Upper lobe of left lung (tissue), 6 donors: ENCODE measurements at regions not wholly inside any gene's neighbourhood (a gene's known extent, or its start where the extent isn't known, plus 50 kb on each side); places are given as distances from the start of the nearest gene placed in this dataset.

Experiments used
- ATAC-seq, 2 donors: fragments of 200-7000 bp; cut with Tn5 transposase; one replicate each; pipeline ENCODE4 v1.9.1; 2022; ENCODE audit warnings: mild to moderate bottlenecking in 2 of 2, moderate library complexity in 2 of 2; ENCODE audit not compliant: low FRiP score in 2 of 2
- DNase-seq, 2 donors: peaks; one replicate each; pipeline ENCODE4 v3.0.0-alpha.2; 2019 to 2020
- H3K27ac ChIP-seq, 4 donors: fragments of 200-600 bp; sonication (generic); one replicate each; pipeline ENCODE4 v1.5.1; 2016 to 2019
- H3K27me3 ChIP-seq, 4 donors: fragments of 200-600 bp; sonication (generic); one replicate each; pipeline ENCODE4 v1.5.1; 2017 to 2019
- H3K36me3 ChIP-seq, 4 donors: fragments of 200-600 bp; sonication (generic); one replicate each; pipeline ENCODE4 v1.5.1; 2016 to 2019
- H3K4me1 ChIP-seq, 4 donors: fragments of 200-600 bp; sonication (generic); one replicate each; pipeline ENCODE4 v1.5.1; 2018 to 2019
- H3K4me3 ChIP-seq, 4 donors: fragments of 200-600 bp; sonication (generic); one replicate each; pipeline ENCODE4 v1.5.1; 2017 to 2019; ENCODE audit warnings: mild to moderate bottlenecking in 2 of 4, moderate library complexity in 1 of 4
- H3K9me3 ChIP-seq, 4 donors: fragments of 200-600 bp; sonication (generic); one replicate each; pipeline ENCODE4 v1.5.1; 2018 to 2019
- CTCF ChIP-seq, 6 experiments: fragments of 450-650 bp in 4 of 6; fragments of 200-600 bp in 2 of 6; sonication (generic) in 2 of 6; IDR thresholded peaks; one replicate each; pipeline ENCODE4 v1.5.1; 2016 to 2019; ENCODE audit warnings: antibody characterized with exemption in 6 of 6
- EP300 ChIP-seq, 4 donors: sonication (generic); formaldehyde crosslinking; IDR thresholded peaks; one replicate each; pipeline ENCODE4 v1.5.1; 2017; ENCODE audit warnings: antibody characterized with exemption in 4 of 4, control low read depth in 2 of 4
- POLR2A ChIP-seq, 4 donors: fragments of 450-650 bp; IDR thresholded peaks; one replicate each; pipeline ENCODE4 v1.5.1; 2016 to 2017; ENCODE audit warnings: antibody characterized with exemption in 4 of 4, mild to moderate bottlenecking in 2 of 4
- POLR2AphosphoS5 ChIP-seq, 2 donors: sonication (generic); formaldehyde crosslinking; IDR thresholded peaks; one replicate each; pipeline ENCODE4 v1.5.1; 2017; ENCODE audit warnings: antibody characterized with exemption in 2 of 2
- WGBS, 2 donors: methylation state at CpG; one replicate each; pipeline ENCODE4 v1.1.5; 2017 to 2018; 5-methylcytosine and 5-hydroxymethylcytosine counted together
- donor health status: DM: no; HTN: no; CAD: no; lungs with moderate emphysema.
- donor health status: DM: no; HTN: yes; CAD: no; lungs with severe emphysema.

GRCh38 chr9:21552244-21553170 is 70.4 kb upstream of the IFNE start:
- TF ChIP-seq POLR2AphosphoS5 (IDR thresholded peaks at IDR 0.05) (no peak), POLR2A (IDR thresholded peaks at IDR 0.05) (no peak), CTCF (IDR thresholded peaks at IDR 0.05) (no peak), EP300 (IDR thresholded peaks at IDR 0.05) (no peak)
- ATAC-seq (no peak), DNase-seq (no peak)
- Histone ChIP-seq H3K27ac (no peak overlapping the region), H3K36me3 (no peaks in the 10 kb centered on the region), H3K27me3 (peaks cover 0 to 9% (median 2%) of the 10 kb centered on the region in 4 donors), H3K9me3 (no peaks in the 10 kb centered on the region), H3K4me3 (no peak overlapping the region), H3K4me1 (peaks cover 0 to 5% (median 1%) of the 10 kb centered on the region in 4 donors)
- 83 to 87% methylated on average over 3 of the region's 3 CpGs for WGBS, 2 donors

GRCh38 chr9:21553441-21553840 is 71.3 kb upstream of the IFNE start:
- Histone ChIP-seq H3K36me3 (no peaks in the 10 kb centered on the region), H3K27ac (no peak overlapping the region), H3K9me3 (no peaks in the 10 kb centered on the region), H3K27me3 (peaks cover 0 to 9% (median 4%) of the 10 kb centered on the region in 4 donors), H3K4me3 (no peak overlapping the region), H3K4me1 (peaks cover 0 to 5% (median 1%) of the 10 kb centered on the region in 4 donors)
- TF ChIP-seq POLR2A (IDR thresholded peaks at IDR 0.05): no peak
- no peak for TF ChIP-seq EP300 (IDR thresholded peaks at IDR 0.05)
- no peak for TF ChIP-seq POLR2AphosphoS5 (IDR thresholded peaks at IDR 0.05)
- no peak for TF ChIP-seq CTCF (IDR thresholded peaks at IDR 0.05)
- 93 to 95% methylated on average over 3 of the region's 3 CpGs for WGBS, 2 donors
- ATAC-seq (no peak), DNase-seq (no peak)

DNA sequence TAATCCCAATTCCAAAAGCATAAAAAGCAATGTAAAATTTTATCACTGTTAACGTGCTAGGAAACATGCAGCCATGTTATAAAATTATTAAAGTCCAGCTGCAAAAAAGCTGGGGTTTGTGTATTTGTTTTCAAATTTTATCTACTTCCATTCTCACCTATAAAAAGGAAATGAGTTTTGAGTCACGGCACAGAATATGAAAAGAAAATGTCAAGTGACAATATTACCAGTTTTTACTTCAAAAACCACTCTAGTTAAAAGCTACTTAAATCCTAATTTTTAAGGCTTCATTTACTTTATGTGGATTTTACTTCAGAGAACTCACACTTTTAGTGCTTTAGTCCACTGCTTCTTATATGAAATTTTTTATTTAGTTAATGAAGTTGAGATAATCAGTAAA is 72.7 kb upstream of the IFNE start:
- Histone ChIP-seq H3K4me1 (peaks cover 7 to 10% (median 8%) of the 10 kb centered on the region in 4 donors), H3K4me3 (no peak overlapping the region), H3K9me3 (no peaks in the 10 kb centered on the region), H3K27me3 (peaks cover 0 to 22% (median 12%) of the 10 kb centered on the region in 4 donors), H3K27ac (no peak overlapping the region), H3K36me3 (no peaks in the 10 kb centered on the region)
- TF ChIP-seq CTCF (IDR thresholded peaks at IDR 0.05) (no peak), POLR2AphosphoS5 (IDR thresholded peaks at IDR 0.05) (no peak), POLR2A (IDR thresholded peaks at IDR 0.05) (no peak), EP300 (IDR thresholded peaks at IDR 0.05) (no peak)
- no peak for DNase-seq
- 70 to 88% methylated on average over 2 of the region's 2 CpGs for WGBS, 2 donors
- ATAC-seq: no peak

DNA sequence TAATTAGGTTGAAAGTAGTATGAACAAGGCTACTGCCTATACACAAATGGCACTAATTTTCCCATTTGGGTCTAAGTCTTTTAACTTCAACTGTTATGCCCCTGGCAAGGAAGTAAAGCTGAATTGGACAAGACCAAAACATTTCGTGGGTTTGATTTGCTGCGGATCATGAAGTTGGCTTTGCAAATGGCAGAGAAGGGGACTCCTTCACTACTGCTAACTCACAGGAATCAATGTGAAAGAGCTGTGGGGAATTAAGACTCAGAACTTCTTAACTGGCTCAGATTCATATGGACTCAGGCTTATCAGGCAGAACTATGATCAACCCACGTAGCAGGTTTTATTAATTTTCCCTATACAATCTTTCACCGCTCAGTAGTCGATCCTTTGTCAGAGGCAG is 73.8 kb upstream of the IFNE start:
- TF ChIP-seq POLR2AphosphoS5 (IDR thresholded peaks at IDR 0.05): no peak
- no peak for TF ChIP-seq POLR2A (IDR thresholded peaks at IDR 0.05)
- TF ChIP-seq EP300 (IDR thresholded peaks at IDR 0.05): no peak
- TF ChIP-seq CTCF (IDR thresholded peaks at IDR 0.05): no peak
- H3K27me3 ChIP-seq: peaks cover 0 to 30% (median 14%) of the 10 kb centered on the region in 4 donors
- no peak for DNase-seq
- peaks cover 11 to 14% (median 12%) of the 10 kb centered on the region in 4 donors for H3K4me1 ChIP-seq
- no peak overlapping the region for H3K27ac ChIP-seq
- H3K9me3 ChIP-seq: no peaks in the 10 kb centered on the region
- no peaks in the 10 kb centered on the region for H3K36me3 ChIP-seq
- 83 to 93% methylated on average over 5 of the region's 5 CpGs for WGBS, 2 donors
- H3K4me3 ChIP-seq: no peak overlapping the region
- no peak for ATAC-seq
